ENCODE measurements at regions not wholly inside any gene's neighbourhood (a gene's known extent, or its start where the extent isn't known, plus 50 kb on each side); places are given as distances from the start of the nearest gene placed in this dataset.

DNA sequence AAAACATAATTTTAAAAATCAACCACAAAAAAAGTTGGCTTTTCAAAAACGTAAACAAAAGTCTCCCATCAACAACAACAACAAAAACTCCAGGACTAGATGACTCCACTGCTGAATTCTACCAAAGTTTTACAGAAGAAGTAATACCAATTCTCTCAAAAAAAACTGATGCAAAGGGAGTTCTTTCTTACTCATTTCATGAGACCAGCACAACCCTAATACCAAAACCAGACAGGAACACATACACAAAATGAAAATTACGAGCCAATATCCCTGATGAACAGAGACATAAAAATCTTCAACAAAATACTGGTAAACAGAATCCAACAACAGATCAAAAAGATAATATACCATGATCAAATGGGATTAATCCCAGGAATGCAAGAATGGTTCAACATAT lies 147.3 kb downstream of the BTG1 start:
- CTCF ChIA-PET, result no interaction called here

DNA sequence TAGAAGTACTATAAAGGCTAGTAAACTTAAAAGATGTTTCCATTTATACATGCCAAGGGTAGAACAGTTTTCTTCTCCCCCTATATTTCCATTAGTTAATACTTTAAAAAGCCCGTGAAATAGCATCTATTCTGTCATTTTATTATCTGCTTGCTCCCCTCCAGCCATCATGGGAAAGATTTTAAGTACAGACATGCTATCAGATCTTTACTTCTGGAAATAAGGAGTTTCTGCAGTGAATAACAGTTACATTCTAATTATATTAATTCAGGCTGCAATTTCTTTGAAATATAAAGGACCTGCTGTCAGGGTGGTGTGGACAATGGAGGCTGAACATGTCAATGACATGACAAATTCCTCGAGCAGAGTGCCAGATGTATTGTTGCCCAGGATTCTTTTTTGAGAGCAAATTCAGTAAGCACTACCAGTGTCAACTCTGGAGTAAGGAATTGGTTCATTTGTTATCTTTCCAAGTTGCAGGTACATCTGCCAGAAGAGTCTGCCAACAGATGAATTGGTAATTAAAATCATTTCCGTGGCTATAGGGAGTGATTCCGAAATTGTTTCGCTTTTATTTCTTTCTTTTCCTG lies 151.3 kb downstream of the BTG1 start:
- BruUV-seq (replicated peaks), result no TSS peak
- no peaks in the 10 kb centered on the region for H3K27me3 ChIP-seq (ENCODE audit: insufficient read depth, low read depth)
- H3K27ac ChIP-seq, result no peak overlapping the region
- TF ChIP-seq, protein P1, sequence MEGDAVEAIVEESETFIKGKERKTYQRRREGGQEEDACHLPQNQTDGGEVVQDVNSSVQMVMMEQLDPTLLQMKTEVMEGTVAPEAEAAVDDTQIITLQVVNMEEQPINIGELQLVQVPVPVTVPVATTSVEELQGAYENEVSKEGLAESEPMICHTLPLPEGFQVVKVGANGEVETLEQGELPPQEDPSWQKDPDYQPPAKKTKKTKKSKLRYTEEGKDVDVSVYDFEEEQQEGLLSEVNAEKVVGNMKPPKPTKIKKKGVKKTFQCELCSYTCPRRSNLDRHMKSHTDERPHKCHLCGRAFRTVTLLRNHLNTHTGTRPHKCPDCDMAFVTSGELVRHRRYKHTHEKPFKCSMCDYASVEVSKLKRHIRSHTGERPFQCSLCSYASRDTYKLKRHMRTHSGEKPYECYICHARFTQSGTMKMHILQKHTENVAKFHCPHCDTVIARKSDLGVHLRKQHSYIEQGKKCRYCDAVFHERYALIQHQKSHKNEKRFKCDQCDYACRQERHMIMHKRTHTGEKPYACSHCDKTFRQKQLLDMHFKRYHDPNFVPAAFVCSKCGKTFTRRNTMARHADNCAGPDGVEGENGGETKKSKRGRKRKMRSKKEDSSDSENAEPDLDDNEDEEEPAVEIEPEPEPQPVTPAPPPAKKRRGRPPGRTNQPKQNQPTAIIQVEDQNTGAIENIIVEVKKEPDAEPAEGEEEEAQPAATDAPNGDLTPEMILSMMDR (conservative IDR thresholded peaks at IDR 0.05), result no peak
- H2AFZ ChIP-seq, result no peak overlapping the region
- no peak overlapping the region for H3K4me3 ChIP-seq
- ChIA-PET POLR2A (ENCODE audit: unreplicated experiment) (no interaction called here), CTCF (no interaction called here)
- H3K9me3 ChIP-seq (ENCODE audit: insufficient read depth, low read depth), result no peaks in the 10 kb centered on the region
- H3K4me2 ChIP-seq, result no peak overlapping the region
- intact Hi-C loops (cut with micrococcal nuclease; ENCODE audit: unreplicated experiment), result no loop called here
- no peaks in the 10 kb centered on the region for H3F3A ChIP-seq (ENCODE audit: insufficient read depth, low read depth)
- no peak for DNase-seq
- H3K4me1 ChIP-seq (replicated peaks; ENCODE audit: insufficient read depth), result no peaks in the 10 kb centered on the region
- H3K36me3 ChIP-seq (ENCODE audit: low read depth), result no peaks in the 10 kb centered on the region
- no peaks in the 10 kb centered on the region for H4K20me1 ChIP-seq (ENCODE audit: insufficient read depth)
- no peaks in the 10 kb centered on the region for H3K79me2 ChIP-seq (ENCODE audit: low read depth)
- H3K9me2 ChIP-seq (ENCODE audit: insufficient read depth), result peaks cover 3% of the 10 kb centered on the region; the same call in 1 of the 2 replicates

More for the DNA sequence above, 147.3 kb downstream of the BTG1 start:
- H3F3A ChIP-seq (ENCODE audit: insufficient read depth, low read depth), result no peaks in the 10 kb centered on the region
- H3K9me3 ChIP-seq (ENCODE audit: insufficient read depth, low read depth), result no peaks in the 10 kb centered on the region
- no peaks in the 10 kb centered on the region for H3K4me1 ChIP-seq (replicated peaks; ENCODE audit: insufficient read depth)
- H3K4me3 ChIP-seq, result no peak overlapping the region
- H3K27me3 ChIP-seq (ENCODE audit: insufficient read depth, low read depth), result no peaks in the 10 kb centered on the region
- DNase-seq, result no peak
- intact Hi-C loops (cut with micrococcal nuclease; ENCODE audit: unreplicated experiment), result no loop called here
- H3K79me2 ChIP-seq (ENCODE audit: low read depth), result no peaks in the 10 kb centered on the region
- no peaks in the 10 kb centered on the region for H3K36me3 ChIP-seq (ENCODE audit: low read depth)
- no peak for TF ChIP-seq EZH2 (IDR thresholded peaks at IDR 0.05; ENCODE audit: low read depth)
- TF ChIP-seq, protein P1 (conservative IDR thresholded peaks at IDR 0.05), result no peak
- no TSS peak for BruUV-seq (replicated peaks)
- no peak overlapping the region for H2AFZ ChIP-seq
- H3K27ac ChIP-seq, result no peak overlapping the region
- H3K9me2 ChIP-seq (ENCODE audit: insufficient read depth), result peaks cover 3% of the 10 kb centered on the region; the same call in 1 of the 2 replicates
- POLR2A ChIA-PET (ENCODE audit: unreplicated experiment), result no interaction called here
- H4K20me1 ChIP-seq (ENCODE audit: insufficient read depth), result no peaks in the 10 kb centered on the region
- H3K4me2 ChIP-seq, result no peak overlapping the region

DNA sequence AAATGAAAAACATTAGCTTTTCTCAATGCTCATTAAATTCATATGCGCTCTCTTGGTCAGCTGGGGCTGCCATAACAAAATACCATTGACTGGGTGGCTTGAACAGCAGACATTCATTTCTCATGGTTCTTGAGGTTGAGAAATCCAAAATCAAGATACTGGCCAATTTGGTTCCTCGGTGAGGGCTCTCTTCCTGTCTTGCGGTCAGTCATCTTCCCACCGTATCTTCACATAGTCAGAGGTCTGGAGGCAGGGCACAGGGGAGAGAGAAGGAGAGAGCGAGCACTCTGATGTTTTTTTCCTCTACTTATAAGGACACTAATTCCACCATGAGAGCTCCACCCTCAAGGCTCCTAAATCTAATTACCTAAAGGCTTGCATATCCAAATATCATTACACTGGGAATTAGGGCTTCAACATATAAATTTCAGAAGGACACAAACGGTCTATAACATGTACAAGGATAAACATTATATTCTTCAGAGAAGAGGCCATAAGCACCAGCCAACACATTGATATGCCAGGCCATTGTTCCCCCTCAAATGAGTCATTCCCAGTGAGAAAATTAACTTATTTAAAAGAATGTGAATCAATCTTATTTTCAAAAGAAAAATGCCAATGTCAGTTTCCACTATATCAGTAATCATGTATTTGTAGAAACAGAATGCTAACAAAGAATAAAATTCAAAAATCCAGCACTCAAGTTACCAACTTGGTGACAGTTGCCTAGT lies 152.2 kb downstream of the BTG1 start:
- H3F3A ChIP-seq (ENCODE audit: insufficient read depth, low read depth), result no peaks in the 10 kb centered on the region
- no peaks in the 10 kb centered on the region for H3K4me1 ChIP-seq (replicated peaks; ENCODE audit: insufficient read depth)
- H3K9me2 ChIP-seq (ENCODE audit: insufficient read depth), result peaks cover 3% of the 10 kb centered on the region; the same call in 1 of the 2 replicates
- H2AFZ ChIP-seq, result no peak overlapping the region
- H3K27ac ChIP-seq, result no peak overlapping the region
- DNase-seq, result no peak
- POLR2A ChIA-PET (ENCODE audit: unreplicated experiment), result no interaction called here
- H3K9me3 ChIP-seq (ENCODE audit: insufficient read depth, low read depth), result no peaks in the 10 kb centered on the region
- H3K79me2 ChIP-seq (ENCODE audit: low read depth), result no peaks in the 10 kb centered on the region
- TF ChIP-seq, protein P1 (conservative IDR thresholded peaks at IDR 0.05), result no peak
- no peak for TF ChIP-seq EZH2 (IDR thresholded peaks at IDR 0.05; ENCODE audit: low read depth)
- H3K4me2 ChIP-seq, result no peak overlapping the region
- intact Hi-C loops (cut with micrococcal nuclease; ENCODE audit: unreplicated experiment), result no loop called here
- H3K27me3 ChIP-seq (ENCODE audit: insufficient read depth, low read depth), result no peaks in the 10 kb centered on the region
- BruUV-seq (replicated peaks), result no TSS peak
- H4K20me1 ChIP-seq (ENCODE audit: insufficient read depth), result no peaks in the 10 kb centered on the region
- CTCF ChIA-PET, result no interaction called here
- H3K4me3 ChIP-seq, result no peak overlapping the region
- H3K36me3 ChIP-seq (ENCODE audit: low read depth), result no peaks in the 10 kb centered on the region

Data from PC-9 (cell line).